HFF-Myc (cell line): ENCODE measurements at regions not wholly inside any gene's neighbourhood (a gene's known extent, or its start where the extent isn't known, plus 50 kb on each side); places are given as distances from the start of the nearest gene placed in this dataset.

ENCODE experiments used
- DNase-seq: peaks from one replicate; pipeline ENCODE4 v3.0.0-alpha.2; 2011; ENCODE audit warnings: low read depth; ENCODE audit errors: extremely low read depth
- H3K4me3 ChIP-seq: replicated peaks from 2 replicates; pipeline ENCODE4 v1.5.1; 2011; ENCODE audit warnings: low read depth, mild to moderate bottlenecking, control low read depth, low read length
- TF ChIP-seq, protein P1 (sequence below): IDR thresholded peaks from 2 replicates; pipeline ENCODE4 v1.5.1; 2012; ENCODE audit warnings: mild to moderate bottlenecking, low read depth, low read length, control low read depth; ENCODE audit errors: missing control alignments

DNA sequence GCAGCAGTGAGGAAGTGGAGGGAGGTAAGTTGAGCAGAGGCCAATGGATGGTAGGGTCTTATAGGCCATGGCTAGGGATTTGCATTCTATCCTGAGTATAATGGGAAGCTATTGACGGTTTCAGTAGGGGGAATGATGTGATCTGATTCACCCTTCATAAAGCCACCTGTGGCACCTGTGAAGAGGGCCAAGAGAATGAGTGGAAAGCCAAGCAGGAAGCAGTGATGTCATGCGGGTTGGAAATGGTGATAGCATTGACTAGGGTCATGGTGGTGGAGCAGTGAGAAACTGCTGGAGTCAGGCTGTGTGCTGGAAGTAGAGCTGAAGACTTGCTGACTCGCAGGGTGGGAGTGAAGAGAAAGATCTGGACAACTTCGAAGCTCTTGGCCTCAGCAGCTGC, 111.7 kb downstream of the MARCHF4 start:
- H3K4me3 ChIP-seq = no peak overlapping the region
- TF ChIP-seq, protein P1, sequence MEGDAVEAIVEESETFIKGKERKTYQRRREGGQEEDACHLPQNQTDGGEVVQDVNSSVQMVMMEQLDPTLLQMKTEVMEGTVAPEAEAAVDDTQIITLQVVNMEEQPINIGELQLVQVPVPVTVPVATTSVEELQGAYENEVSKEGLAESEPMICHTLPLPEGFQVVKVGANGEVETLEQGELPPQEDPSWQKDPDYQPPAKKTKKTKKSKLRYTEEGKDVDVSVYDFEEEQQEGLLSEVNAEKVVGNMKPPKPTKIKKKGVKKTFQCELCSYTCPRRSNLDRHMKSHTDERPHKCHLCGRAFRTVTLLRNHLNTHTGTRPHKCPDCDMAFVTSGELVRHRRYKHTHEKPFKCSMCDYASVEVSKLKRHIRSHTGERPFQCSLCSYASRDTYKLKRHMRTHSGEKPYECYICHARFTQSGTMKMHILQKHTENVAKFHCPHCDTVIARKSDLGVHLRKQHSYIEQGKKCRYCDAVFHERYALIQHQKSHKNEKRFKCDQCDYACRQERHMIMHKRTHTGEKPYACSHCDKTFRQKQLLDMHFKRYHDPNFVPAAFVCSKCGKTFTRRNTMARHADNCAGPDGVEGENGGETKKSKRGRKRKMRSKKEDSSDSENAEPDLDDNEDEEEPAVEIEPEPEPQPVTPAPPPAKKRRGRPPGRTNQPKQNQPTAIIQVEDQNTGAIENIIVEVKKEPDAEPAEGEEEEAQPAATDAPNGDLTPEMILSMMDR = no peak
- no peak for DNase-seq

DNA sequence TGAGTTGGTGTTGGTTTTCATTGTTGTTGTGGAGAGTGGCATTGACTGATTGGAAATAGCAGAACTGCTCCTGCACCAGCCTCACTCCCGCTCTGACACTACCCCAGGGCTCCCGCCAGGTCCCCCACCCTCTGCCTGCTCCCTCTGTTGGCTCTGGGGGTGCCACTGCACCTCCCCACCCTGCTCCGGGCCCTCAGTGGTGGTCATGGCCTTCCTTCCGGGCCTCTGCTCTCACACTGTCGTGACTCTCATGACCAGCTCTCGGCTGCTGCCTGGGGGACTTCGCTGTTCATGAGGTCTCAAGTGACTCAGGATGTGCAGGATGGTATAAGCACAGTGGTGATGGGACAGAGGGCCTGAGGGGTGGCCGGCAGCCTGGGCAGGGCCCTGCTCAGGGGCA, 113.2 kb downstream of the MARCHF4 start:
- TF ChIP-seq, protein P1 = no peak
- H3K4me3 ChIP-seq = no peak overlapping the region
- DNase-seq = no peak

DNA sequence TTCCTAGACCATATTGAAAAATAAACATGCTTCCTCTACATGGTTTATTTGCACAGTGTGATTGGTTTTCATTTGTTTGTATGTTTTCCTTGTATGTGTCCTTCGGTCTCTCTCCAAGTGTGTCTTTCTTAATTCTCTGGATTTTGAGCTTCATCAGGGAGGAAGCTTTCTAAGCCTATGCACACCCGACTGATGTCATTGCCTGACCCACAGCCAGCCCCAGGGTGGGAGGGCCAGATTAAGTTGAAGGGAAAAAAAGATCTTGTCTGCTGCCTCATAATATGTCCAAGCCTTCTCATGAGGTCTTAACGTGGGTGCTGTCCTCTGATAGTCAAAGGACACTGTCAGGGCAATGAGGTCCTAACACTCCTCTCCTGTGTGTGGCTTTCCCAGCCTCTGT, 115.2 kb downstream of the MARCHF4 start:
- TF ChIP-seq, protein P1 = no peak
- H3K4me3 ChIP-seq = no peak overlapping the region
- DNase-seq = no peak
